Ishikawa (cell line): ENCODE measurements at regions not wholly inside any gene's neighbourhood (a gene's known extent, or its start where the extent isn't known, plus 50 kb on each side); places are given as distances from the start of the nearest gene placed in this dataset.

Experiments used
- CEBPB ChIP-seq: IDR thresholded peaks from 2 replicates; pipeline ENCODE4 v1.6.1; 2012
- CREB1 ChIP-seq: IDR thresholded peaks from 2 replicates; pipeline ENCODE4 v1.6.1; 2012; ENCODE audit warnings: low read depth
- EGR1 ChIP-seq: IDR thresholded peaks from 2 replicates; pipeline ENCODE4 v1.6.1; 2012
- EP300 ChIP-seq: IDR thresholded peaks from 2 replicates; pipeline ENCODE4 v1.6.1; 2012; ENCODE audit warnings: borderline replicate concordance
- FOXM1 ChIP-seq: IDR thresholded peaks from 2 replicates; pipeline ENCODE4 v1.6.1; 2012; ENCODE audit warnings: low read depth, borderline replicate concordance
- NFIC ChIP-seq: IDR thresholded peaks from 2 replicates; pipeline ENCODE4 v1.6.1; 2012
- RAD21 ChIP-seq: IDR thresholded peaks from 2 replicates; pipeline ENCODE4 v1.6.1; 2012; ENCODE audit warnings: low read depth
- TAF1 ChIP-seq: IDR thresholded peaks from 2 replicates; pipeline ENCODE4 v1.6.1; 2012; ENCODE audit warnings: low read depth, mild to moderate bottlenecking
- TCF12 ChIP-seq: IDR thresholded peaks from 2 replicates; pipeline ENCODE4 v1.6.1; 2012; ENCODE audit warnings: low read depth
- TEAD4 ChIP-seq: IDR thresholded peaks from 2 replicates; pipeline ENCODE4 v1.6.1; 2012
- USF1 ChIP-seq: IDR thresholded peaks from 2 replicates; pipeline ENCODE4 v1.6.1; 2012
- YY1 ChIP-seq: IDR thresholded peaks from 2 replicates; pipeline ENCODE4 v1.6.1; 2012; ENCODE audit warnings: low read depth
- ZBTB7A ChIP-seq: IDR thresholded peaks from 2 replicates; pipeline ENCODE4 v1.6.1; 2012; ENCODE audit warnings: low read depth
- TF ChIP-seq, protein P1 (sequence below): IDR thresholded peaks from 2 replicates; pipeline ENCODE4 v1.6.1; 2012; ENCODE audit warnings: low read depth, mild to moderate bottlenecking
- TF ChIP-seq, protein P2 (sequence below): IDR thresholded peaks from 2 replicates; pipeline ENCODE4 v1.6.1; 2012

DNA sequence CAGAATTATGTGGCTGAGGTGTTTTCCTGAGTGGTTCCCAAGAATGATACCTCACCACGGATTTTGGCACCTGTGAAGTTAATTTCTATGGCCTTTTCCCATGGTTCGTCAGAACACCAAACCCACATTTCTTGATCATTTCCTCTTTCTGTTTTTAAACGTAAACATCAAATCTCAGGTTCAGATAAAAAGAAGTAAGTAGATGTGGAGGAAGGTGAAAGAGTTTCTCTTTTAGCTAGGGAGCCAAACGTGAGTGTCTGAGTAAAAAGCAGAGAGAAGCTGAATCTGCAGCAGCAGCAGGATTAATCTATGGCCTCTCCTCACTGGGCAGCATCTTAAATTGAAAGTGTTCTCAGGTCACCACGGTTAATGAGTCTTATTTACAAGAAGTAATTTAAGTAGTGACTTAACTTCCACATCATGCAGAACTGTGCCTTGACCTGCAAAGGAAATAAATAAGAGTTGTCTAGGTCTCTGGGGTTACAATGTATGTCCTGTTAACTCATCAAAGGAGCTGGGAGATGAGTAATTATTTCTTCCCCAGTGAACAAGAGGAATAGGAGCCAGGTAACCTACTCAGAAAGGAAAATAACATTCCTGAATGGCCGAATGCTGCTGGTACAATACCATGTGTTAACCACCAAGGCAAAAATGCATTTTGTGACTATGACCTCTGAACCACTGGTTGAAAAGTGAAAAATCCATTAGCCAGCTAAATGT, 139.6 kb upstream of the NETO1 start:
- TF ChIP-seq EP300 (no peak), EGR1 (no peak), TEAD4 (no peak), TAF1 (no peak), ZBTB7A (no peak), CEBPB (no peak), TCF12 (no peak), CREB1 (no peak), RAD21 (no peak), YY1 (no peak), USF1 (no peak), NFIC (no peak), FOXM1 (no peak)
- TF ChIP-seq, protein P1, sequence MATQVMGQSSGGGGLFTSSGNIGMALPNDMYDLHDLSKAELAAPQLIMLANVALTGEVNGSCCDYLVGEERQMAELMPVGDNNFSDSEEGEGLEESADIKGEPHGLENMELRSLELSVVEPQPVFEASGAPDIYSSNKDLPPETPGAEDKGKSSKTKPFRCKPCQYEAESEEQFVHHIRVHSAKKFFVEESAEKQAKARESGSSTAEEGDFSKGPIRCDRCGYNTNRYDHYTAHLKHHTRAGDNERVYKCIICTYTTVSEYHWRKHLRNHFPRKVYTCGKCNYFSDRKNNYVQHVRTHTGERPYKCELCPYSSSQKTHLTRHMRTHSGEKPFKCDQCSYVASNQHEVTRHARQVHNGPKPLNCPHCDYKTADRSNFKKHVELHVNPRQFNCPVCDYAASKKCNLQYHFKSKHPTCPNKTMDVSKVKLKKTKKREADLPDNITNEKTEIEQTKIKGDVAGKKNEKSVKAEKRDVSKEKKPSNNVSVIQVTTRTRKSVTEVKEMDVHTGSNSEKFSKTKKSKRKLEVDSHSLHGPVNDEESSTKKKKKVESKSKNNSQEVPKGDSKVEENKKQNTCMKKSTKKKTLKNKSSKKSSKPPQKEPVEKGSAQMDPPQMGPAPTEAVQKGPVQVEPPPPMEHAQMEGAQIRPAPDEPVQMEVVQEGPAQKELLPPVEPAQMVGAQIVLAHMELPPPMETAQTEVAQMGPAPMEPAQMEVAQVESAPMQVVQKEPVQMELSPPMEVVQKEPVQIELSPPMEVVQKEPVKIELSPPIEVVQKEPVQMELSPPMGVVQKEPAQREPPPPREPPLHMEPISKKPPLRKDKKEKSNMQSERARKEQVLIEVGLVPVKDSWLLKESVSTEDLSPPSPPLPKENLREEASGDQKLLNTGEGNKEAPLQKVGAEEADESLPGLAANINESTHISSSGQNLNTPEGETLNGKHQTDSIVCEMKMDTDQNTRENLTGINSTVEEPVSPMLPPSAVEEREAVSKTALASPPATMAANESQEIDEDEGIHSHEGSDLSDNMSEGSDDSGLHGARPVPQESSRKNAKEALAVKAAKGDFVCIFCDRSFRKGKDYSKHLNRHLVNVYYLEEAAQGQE, result no peak
- TF ChIP-seq, protein P2, sequence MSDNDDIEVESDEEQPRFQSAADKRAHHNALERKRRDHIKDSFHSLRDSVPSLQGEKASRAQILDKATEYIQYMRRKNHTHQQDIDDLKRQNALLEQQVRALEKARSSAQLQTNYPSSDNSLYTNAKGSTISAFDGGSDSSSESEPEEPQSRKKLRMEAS, result no peak

- TF ChIP-seq, protein P1, result no peak
- no peak for TF ChIP-seq CEBPB
- no peak for TF ChIP-seq YY1
- TF ChIP-seq TEAD4, result no peak
- TF ChIP-seq, protein P2, result no peak
- no peak for TF ChIP-seq ZBTB7A
- TF ChIP-seq EP300, result no peak
- TF ChIP-seq FOXM1, result no peak
- no peak for TF ChIP-seq USF1
- no peak for TF ChIP-seq TCF12
- no peak for TF ChIP-seq RAD21
- no peak for TF ChIP-seq NFIC
These were observed 138.5 kb upstream of the NETO1 start for GRCh38 chr18:73006331-73006730.

DNA sequence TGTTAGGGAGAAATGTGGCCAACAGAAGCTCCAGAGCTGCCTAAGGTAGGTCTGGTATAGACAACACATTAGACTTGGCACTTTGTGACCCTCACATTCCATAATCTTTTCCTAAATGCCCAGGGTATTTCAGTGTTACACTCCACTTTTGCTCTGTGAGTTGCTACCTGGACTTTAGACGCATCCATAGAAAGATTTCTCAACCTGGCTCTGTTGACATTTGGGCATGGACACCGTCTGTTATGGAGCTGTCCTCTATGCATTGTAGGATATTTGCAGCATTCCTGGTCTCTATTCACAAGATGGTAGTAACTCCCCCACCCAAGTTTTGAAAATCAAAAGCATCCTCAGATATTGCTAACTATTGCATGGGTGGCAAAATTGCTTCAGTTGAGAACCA, 136.5 kb upstream of the NETO1 start:
- TF ChIP-seq EGR1, result no peak
- TF ChIP-seq, protein P1, result no peak
- TF ChIP-seq NFIC, result no peak
- TF ChIP-seq USF1, result no peak
- no peak for TF ChIP-seq CREB1
- TF ChIP-seq TAF1, result no peak
- TF ChIP-seq TEAD4, result no peak

- TF ChIP-seq FOXM1 (no peak), EP300 (no peak), USF1 (no peak), EGR1 (no peak), TAF1 (no peak), NFIC (no peak), CREB1 (no peak), RAD21 (no peak), YY1 (no peak), TEAD4 (no peak)
- TF ChIP-seq, protein P2, result no peak
These were observed 132.3 kb upstream of the NETO1 start for GRCh38 chr18:72999971-73000607.
